SU-DHL-6 (cell line): ENCODE measurements at regions not wholly inside any gene's neighbourhood (a gene's known extent, or its start where the extent isn't known, plus 50 kb on each side); places are given as distances from the start of the nearest gene placed in this dataset.

Source experiments
- H2AFZ ChIP-seq: fragments of 200-600 bp; sonication (generic); 2 replicates; pipeline ENCODE4 v1.6.1; 2014; ENCODE audit warnings: low read depth, mild to moderate bottlenecking, moderate library complexity, mixed read lengths, antibody characterized with exemption, low read length; ENCODE audit not compliant: severe bottlenecking
- H3F3A ChIP-seq: fragments of 200-600 bp; shearing (Covaris generic); 2 replicates; pipeline ENCODE4 v1.6.0; 2016; ENCODE audit warnings: antibody characterized with exemption, mild to moderate bottlenecking; ENCODE audit not compliant: insufficient read depth
- H3K27ac ChIP-seq: fragments of 200-600 bp; sonication (generic); 2 replicates; pipeline ENCODE4 v1.5.1; 2016; ENCODE audit warnings: low read depth, mild to moderate bottlenecking, low read length, moderate library complexity, mixed read lengths
- H3K27me3 ChIP-seq: fragments of 200-600 bp; sonication (generic), shearing (Covaris generic); 2 replicates; pipeline ENCODE4 v1.6.0; 2014; ENCODE audit warnings: mild to moderate bottlenecking, low read length
- H3K36me3 ChIP-seq: fragments of 200-600 bp; sonication (generic); 2 replicates; pipeline ENCODE4 v1.6.1; 2014; ENCODE audit warnings: mild to moderate bottlenecking, low read length, mixed read lengths
- H3K4me2 ChIP-seq: fragments of 300-600, 200-600 bp; shearing (Covaris generic), sonication (generic); 2 replicates; pipeline ENCODE4 v1.6.0; 2014; ENCODE audit warnings: low read length, low read depth, mild to moderate bottlenecking; ENCODE audit not compliant: poor library complexity, severe bottlenecking
- H3K4me3 ChIP-seq: fragments of 200-600 bp; sonication (generic); 2 replicates; pipeline ENCODE4 v1.5.1; 2014; ENCODE audit warnings: antibody characterized with exemption, low read length, mild to moderate bottlenecking, mixed read lengths; ENCODE audit not compliant: insufficient read depth, poor library complexity, severe bottlenecking
- H3K79me2 ChIP-seq: fragments of 200-600 bp; sonication (generic); 2 replicates; pipeline ENCODE4 v1.6.1; 2014; ENCODE audit warnings: mild to moderate bottlenecking, low read length, moderate library complexity; ENCODE audit not compliant: insufficient read depth
- H3K9ac ChIP-seq: fragments of 200-600 bp; sonication (generic); 2 replicates; pipeline ENCODE4 v1.7.0; 2014; ENCODE audit warnings: mild to moderate bottlenecking, low read length
- H3K9me2 ChIP-seq: fragments of 200-600 bp; sonication (generic); replicated peaks from 2 replicates; pipeline ENCODE4 v1.6.1; 2014; ENCODE audit warnings: low read length; ENCODE audit not compliant: insufficient read depth
- H3K9me3 ChIP-seq: fragments of 200-600 bp; sonication (generic); 2 replicates; pipeline ENCODE4 v1.6.1; 2014; ENCODE audit warnings: low read length, mixed read lengths; ENCODE audit not compliant: insufficient read depth
- H4K20me1 ChIP-seq: fragments of 200-600 bp; sonication (generic); 2 replicates; pipeline ENCODE4 v1.6.1; 2014; ENCODE audit warnings: low read depth, mild to moderate bottlenecking, antibody characterized with exemption, low read length, moderate library complexity, mixed read lengths
- EZH2phosphoT487 ChIP-seq: fragments of 200-600 bp; sonication (generic), shearing (Covaris generic); conservative IDR thresholded peaks from 2 replicates; pipeline ENCODE4 v1.6.1; 2018; ENCODE audit warnings: mild to moderate bottlenecking, antibody characterized with exemption, low read length, moderate library complexity, mixed read lengths
- TF ChIP-seq, protein P1 (sequence below): fragments of 200-600 bp; sonication (generic); IDR thresholded peaks from one replicate; pipeline ENCODE4 v1.5.1; 2017; ENCODE audit warnings: antibody characterized with exemption, mild to moderate bottlenecking, low read length, moderate library complexity; ENCODE audit not compliant: insufficient read depth, poor library complexity, severe bottlenecking

DNA sequence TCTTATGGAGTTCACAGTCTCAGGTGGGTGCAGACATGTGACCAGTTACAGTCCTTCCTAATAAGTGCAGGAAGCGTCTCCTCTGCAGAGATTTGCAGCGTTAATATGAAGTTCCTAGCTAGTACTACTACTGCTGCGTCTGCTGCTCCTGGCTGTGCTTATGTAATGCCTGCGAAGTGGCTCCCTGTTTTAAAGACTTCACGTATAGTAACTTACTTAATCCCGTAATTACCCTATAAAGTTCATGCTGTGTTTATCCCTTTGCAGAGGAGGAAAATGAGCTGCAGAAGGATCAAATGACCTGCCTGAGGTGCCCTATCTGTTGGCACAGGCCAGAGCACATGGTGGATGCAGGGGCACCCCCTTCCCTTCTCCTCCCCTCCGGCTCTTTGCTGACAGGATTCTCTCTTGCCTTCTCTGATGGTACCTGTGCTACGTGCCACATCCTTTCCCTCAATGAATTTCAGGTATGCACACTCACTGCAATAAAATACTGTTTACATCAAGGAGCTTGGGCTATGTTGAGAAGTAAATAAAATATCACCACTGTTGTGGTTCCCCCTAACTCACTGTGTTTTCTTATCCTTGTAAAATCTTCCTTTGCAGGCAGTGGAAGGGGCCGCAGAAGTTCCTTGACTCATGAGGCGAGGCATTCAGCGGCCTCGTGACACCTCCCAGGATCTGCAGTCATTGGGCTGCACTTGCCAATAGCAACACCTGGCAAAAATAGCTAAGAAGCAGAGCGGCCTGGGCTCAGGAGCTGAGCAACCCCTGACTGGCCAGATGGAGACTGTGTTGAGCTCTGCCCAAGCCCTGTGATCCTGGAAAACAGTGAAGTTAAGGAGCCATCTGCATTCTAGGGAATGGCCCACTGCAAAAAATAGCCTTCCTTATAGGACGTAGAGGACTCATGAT, 188.9 kb upstream of the ATP10A start:
- H3K27me3 ChIP-seq, result no peaks in the 10 kb centered on the region
- H3K4me2 ChIP-seq, result no peak overlapping the region
- no peaks in the 10 kb centered on the region for H3F3A ChIP-seq
- no peak overlapping the region for H2AFZ ChIP-seq
- H4K20me1 ChIP-seq, result no peaks in the 10 kb centered on the region
- H3K9ac ChIP-seq, result no peak overlapping the region
- no peaks in the 10 kb centered on the region for H3K9me2 ChIP-seq
- H3K9me3 ChIP-seq, result no peaks in the 10 kb centered on the region
- no peaks in the 10 kb centered on the region for H3K79me2 ChIP-seq
- TF ChIP-seq EZH2phosphoT487, result no peak
- no peaks in the 10 kb centered on the region for H3K36me3 ChIP-seq
- no peak overlapping the region for H3K4me3 ChIP-seq
- H3K27ac ChIP-seq, result no peak overlapping the region

DNA sequence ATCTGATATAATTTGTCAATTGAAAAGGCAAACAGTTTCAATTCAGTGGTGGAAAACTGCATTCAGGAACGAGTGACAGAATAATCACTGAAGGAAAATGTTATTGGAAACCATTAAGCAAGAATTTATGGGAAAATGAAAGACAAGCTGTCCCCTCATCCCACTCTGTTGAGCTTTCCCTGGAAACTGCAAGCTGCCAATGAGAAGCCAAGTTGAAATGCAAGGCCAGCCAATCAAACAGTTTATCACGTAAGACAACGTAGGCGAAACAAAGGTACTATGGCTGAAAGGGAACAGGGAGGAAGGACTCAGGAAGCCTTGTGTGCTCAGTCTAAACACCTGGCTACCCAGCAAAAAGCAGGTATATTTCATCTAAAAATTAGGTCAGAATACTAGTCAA, 187.9 kb upstream of the ATP10A start:
- Histone ChIP-seq H3K4me2 (no peak overlapping the region), H3K36me3 (no peaks in the 10 kb centered on the region), H3K9ac (no peak overlapping the region), H4K20me1 (no peaks in the 10 kb centered on the region), H3K9me3 (no peaks in the 10 kb centered on the region), H3K27ac (no peak overlapping the region), H3K79me2 (no peaks in the 10 kb centered on the region), H3K9me2 (no peaks in the 10 kb centered on the region), H3F3A (no peaks in the 10 kb centered on the region), H3K4me3 (no peak overlapping the region), H3K27me3 (no peaks in the 10 kb centered on the region), H2AFZ (no peak overlapping the region)
- TF ChIP-seq, protein P1, sequence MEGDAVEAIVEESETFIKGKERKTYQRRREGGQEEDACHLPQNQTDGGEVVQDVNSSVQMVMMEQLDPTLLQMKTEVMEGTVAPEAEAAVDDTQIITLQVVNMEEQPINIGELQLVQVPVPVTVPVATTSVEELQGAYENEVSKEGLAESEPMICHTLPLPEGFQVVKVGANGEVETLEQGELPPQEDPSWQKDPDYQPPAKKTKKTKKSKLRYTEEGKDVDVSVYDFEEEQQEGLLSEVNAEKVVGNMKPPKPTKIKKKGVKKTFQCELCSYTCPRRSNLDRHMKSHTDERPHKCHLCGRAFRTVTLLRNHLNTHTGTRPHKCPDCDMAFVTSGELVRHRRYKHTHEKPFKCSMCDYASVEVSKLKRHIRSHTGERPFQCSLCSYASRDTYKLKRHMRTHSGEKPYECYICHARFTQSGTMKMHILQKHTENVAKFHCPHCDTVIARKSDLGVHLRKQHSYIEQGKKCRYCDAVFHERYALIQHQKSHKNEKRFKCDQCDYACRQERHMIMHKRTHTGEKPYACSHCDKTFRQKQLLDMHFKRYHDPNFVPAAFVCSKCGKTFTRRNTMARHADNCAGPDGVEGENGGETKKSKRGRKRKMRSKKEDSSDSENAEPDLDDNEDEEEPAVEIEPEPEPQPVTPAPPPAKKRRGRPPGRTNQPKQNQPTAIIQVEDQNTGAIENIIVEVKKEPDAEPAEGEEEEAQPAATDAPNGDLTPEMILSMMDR, result no peak
- no peak for TF ChIP-seq EZH2phosphoT487

DNA sequence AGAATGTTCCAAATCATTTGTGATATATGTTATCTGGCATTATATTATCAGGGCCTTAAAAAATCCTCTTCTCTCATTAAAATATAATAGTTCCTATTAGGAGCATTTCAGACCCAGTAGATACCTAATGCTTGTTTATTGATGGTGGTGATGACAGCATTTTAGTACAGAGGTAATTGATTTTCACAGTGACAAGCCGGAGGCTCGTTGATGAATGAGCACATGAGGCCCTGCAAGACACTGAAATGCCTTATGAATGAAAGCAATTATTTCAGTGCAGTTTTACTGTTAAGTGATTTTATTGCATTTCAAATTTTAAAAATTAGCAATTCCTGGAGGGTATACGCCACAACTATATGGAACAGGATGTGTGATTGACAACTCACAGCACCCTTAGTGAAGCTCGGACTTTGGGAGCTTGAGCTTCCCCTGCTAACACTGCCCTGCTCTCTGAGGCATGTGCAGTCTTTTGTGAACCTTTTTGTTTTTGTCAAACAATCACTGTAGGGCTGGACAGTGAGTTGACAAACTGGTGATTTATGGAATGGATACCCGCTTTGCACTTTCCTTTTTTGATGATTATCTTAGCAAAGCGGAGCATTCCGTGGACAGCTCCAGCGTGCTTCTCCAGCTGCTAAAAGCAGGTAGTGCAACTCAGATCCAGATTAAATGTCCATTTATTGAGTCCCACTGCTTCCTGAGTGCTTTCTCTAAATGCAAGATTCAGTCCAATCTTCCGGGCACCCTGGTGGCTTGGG, 187.0 kb upstream of the ATP10A start:
- Histone ChIP-seq H3K4me3 (no peak overlapping the region), H3K4me2 (no peak overlapping the region), H3K36me3 (no peaks in the 10 kb centered on the region), H3K27me3 (no peaks in the 10 kb centered on the region), H4K20me1 (no peaks in the 10 kb centered on the region), H3K27ac (no peak overlapping the region), H3K79me2 (no peaks in the 10 kb centered on the region), H3K9ac (no peak overlapping the region), H3K9me3 (no peaks in the 10 kb centered on the region), H3F3A (no peaks in the 10 kb centered on the region), H2AFZ (no peak overlapping the region), H3K9me2 (no peaks in the 10 kb centered on the region)
- no peak for TF ChIP-seq EZH2phosphoT487
- TF ChIP-seq, protein P1, result no peak
